ENCODE measurements at regions not wholly inside any gene's neighbourhood (a gene's known extent, or its start where the extent isn't known, plus 50 kb on each side); places are given as distances from the start of the nearest gene placed in this dataset.

- TF ChIP-seq YY1 (IDR thresholded peaks at IDR 0.05; ENCODE audit: low read depth, low read length) = no peak
- TF ChIP-seq POLR2A (IDR thresholded peaks at IDR 0.05; ENCODE audit: control extremely low read depth in 1 of 2, low read depth in 2 of 2, low read length in 2 of 2) = no peak
- TF ChIP-seq CTCF (IDR thresholded peaks at IDR 0.05; ENCODE audit: control extremely low read depth in 1 of 3, insufficient read depth in 1 of 3, low read depth in 1 of 3, low read length in 3 of 3) = no peak
- TF ChIP-seq EZH2 (IDR thresholded peaks at IDR 0.05; ENCODE audit: low read depth, low read length, severe bottlenecking) = no peak
- no peak for TF ChIP-seq CHD2 (IDR thresholded peaks at IDR 0.05; ENCODE audit: low read length)
- no peak for TF ChIP-seq EGR1 (IDR thresholded peaks at IDR 0.05; ENCODE audit: borderline replicate concordance, low read depth, low read length)
- no peak for TF ChIP-seq SP2 (IDR thresholded peaks at IDR 0.05; ENCODE audit: low read length)
- no peak for TF ChIP-seq E2F6 (IDR thresholded peaks at IDR 0.05)
- no peak for TF ChIP-seq CBX5 (IDR thresholded peaks at IDR 0.05; ENCODE audit: low read depth, low read length)
- no peak for TF ChIP-seq JUND (IDR thresholded peaks at IDR 0.05; ENCODE audit: low read length)
- no peak for TF ChIP-seq MAX (IDR thresholded peaks at IDR 0.05)
- TF ChIP-seq CEBPB (IDR thresholded peaks at IDR 0.05; ENCODE audit: low read depth, low read length) = no peak
- no peak for TF ChIP-seq ATF2 (IDR thresholded peaks at IDR 0.05; ENCODE audit: low read length)
Measured at GRCh38 chr5:82601077-82601476, 322.9 kb upstream of the RPS23 start.

Measured in H1 (cell line).